Embryonic facial prominence (tissue), 1 donor: ENCODE measurements at regions not wholly inside any gene's neighbourhood (a gene's known extent, or its start where the extent isn't known, plus 50 kb on each side); places are given as distances from the start of the nearest gene placed in this dataset.

Source experiments
- DNase-seq: peaks from one replicate; pipeline ENCODE4 v3.0.0-alpha.2; 2016; ENCODE audit errors: extremely low spot score

GRCh38 chr6:44559486-44560270 is 172.2 kb downstream of the CDC5L start:
- no peak for DNase-seq

GRCh38 chr6:44560458-44561059 is 173.1 kb downstream of the CDC5L start:
- DNase-seq: no peak

DNA sequence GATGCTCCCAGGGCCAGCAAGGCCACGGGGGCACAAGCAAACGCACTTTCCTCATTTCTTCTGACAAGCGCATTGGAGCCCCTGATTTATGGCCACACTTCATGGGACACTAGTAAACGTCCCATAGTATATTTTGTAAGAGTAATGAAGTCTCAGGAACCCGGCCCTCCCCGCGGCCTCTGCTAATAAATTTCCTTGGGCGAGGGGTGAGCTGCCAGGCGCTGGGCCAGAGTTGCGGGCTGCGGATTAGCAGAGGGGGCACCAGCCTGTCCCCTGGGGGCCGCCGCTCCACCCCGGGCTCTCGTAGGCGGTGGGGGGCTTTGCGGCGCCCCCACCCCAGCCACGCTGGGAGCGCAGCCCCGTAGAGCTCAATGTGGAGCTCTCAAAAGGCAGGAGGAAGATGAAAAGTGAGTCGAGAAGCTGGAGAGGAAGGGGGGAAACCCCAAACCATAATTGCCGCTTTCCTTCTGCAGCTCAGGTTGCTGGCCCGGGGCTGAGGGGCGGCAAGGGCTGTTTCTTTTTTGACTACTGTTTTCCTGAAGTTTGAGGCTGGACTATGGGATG is 173.6 kb downstream of the CDC5L start:
- no peak for DNase-seq

GRCh38 chr6:44561832-44562665 is 174.5 kb downstream of the CDC5L start:
- DNase-seq: no peak

- DNase-seq: no peak
Measured at GRCh38 chr6:44563397-44563796, 175.9 kb downstream of the CDC5L start.

- DNase-seq: no peak
Measured at GRCh38 chr6:44564906-44565524, 177.5 kb downstream of the CDC5L start.

- no peak for DNase-seq
Measured at GRCh38 chr6:44567406-44567805, 179.9 kb downstream of the CDC5L start.

GRCh38 chr6:44569131-44569530 is 181.6 kb downstream of the CDC5L start:
- DNase-seq: no peak

GRCh38 chr6:44569931-44570385 is 182.5 kb downstream of the CDC5L start:
- DNase-seq: no peak

- DNase-seq: no peak
Measured at GRCh38 chr6:44571510-44571909, 184.0 kb downstream of the CDC5L start.

- DNase-seq: no peak
Measured at GRCh38 chr6:44572346-44572745, 184.8 kb downstream of the CDC5L start.

DNA sequence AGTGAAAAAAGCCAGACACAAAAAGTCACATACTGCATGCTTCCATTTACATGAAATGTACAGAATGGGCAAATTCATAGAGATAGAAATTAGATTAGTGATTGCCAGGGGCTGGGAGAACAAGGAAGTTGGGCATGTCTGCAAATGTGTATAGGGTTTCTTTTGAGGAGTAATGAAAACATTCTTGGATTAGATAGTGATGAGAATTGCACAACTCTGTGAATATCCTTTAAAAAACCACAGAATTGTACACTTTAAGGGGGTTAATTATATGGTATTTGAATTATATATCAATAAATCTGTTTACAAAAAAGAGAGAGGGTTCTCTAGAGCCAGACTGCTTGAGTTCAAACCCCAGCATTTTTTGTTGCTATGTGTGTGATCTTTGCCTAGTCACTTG is 188.1 kb downstream of the CDC5L start:
- no peak for DNase-seq

- no peak for DNase-seq
Measured at GRCh38 chr6:44576132-44576631, 188.7 kb downstream of the CDC5L start.

GRCh38 chr6:44580901-44581300 is 193.4 kb downstream of the CDC5L start:
- DNase-seq: no peak

DNA sequence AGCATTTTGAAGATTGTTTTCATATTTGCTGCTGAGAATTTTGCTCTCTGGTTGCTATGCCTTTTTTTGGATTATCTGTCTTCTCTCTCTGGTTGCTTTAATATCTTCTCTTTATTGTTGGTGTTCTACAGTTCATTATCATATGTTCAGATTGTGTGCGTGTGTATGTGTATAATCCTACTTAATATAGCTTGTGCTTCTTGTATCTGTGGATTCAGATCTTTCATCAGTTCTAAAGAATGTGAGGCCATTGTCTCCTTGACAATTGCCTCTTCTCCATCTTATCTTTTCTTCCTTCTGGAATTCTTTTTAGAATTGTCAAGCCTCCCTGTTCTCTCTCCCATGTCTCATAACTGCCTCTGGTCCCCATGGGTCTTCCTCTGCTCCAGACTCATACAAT is 195.4 kb downstream of the CDC5L start:
- DNase-seq: no peak

DNA sequence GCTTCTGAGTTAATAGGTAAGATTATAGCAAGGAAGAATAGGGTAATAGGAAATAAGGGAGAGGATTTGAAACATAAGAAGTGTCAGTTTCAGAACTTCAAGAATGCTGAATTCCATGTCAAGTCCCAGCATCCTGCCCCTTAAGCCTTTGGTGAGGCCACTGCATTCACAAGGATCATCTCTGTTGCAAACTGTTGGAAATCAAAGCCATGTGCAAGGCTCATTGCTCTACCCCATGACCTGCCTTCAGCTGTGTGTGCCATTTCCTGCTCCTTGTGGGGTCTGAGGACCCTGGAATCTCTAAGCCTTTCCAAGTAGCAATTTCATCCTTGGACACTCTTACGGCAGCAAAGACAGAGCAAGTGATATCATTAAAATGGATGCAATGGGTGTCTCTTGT is 203.0 kb downstream of the CDC5L start:
- DNase-seq: no peak

DNA sequence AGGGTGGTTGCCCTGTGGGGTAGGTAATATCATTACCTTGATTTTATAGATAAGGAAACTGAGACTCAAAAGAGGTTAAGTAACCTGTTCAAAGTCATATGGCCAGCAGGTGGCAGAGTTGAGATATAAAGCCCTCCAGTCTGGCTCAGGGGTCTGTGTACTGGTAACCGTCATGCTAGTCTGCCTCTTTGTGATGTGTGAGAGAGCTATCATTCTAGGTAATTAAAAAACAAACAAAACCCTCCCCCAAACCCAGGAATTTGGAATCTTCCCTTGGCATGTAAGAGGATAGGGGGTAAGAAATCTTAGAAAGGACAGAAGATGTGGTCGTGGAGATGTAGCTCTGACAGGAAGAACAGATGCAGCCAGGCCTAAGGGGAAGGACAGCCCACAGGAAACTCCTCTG is 206.0 kb downstream of the CDC5L start:
- DNase-seq: no peak

DNA sequence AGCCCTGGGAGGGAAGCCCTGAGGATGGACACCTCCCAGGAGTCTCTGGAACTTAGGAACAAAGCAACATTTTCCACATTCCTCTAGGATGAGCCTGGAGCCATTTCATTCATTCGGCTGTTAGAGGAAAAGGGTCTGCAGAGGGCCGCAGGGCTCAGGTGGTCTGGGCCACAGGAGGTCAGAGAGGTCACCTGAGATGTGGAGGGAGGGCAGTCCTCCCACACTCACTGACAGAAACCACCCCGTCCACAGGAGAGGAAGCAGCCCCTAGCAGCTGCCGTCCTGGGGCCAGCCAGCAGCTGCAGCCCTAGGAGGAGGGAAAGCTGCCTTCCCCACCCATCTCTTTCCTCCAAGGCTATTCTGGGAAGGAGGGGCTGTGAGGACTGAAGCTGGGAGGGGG is 207.0 kb downstream of the CDC5L start:
- DNase-seq: no peak

DNA sequence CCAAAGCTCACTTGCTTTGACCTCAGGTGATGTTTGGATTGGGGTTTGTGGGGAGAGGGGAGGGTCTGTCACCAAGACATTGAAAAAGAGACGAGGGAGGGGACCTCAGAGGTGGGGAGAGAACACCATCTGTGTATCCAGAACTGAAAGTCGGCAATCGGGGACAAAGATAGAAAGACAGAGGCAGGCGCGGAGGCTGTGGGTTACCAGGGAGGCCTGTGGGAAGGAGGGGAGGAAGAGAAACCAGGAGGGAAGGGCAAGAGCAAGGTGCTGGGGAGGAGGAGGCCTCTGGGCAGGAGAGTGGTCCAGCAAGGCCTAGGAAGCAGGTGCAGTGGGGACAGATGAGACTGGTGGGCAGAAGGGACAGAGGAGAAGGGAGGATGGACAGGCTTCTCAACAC is 211.2 kb downstream of the CDC5L start:
- no peak for DNase-seq

DNA sequence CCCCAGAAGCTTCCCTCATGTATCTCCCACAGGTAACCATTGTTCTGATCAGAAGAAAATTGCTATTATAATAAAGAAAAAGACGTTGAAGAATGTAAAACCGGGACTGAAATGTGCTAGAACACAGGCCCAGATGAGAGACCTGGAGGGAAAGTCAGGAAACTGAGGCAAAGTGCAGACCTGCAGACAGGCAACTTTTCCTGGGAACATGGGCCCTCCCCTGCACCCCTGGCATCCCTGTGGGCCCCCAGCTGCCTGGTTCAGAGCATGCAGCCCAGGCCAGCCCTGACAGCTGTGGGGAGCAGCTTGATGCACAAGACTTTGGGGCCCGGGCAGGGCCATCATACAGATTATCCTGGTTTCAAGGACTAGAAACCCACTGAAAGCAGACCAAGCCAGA is 212.2 kb downstream of the CDC5L start:
- no peak for DNase-seq

- DNase-seq: no peak
Measured at GRCh38 chr6:44603044-44603686, 215.7 kb downstream of the CDC5L start.
